ENCODE measurements at regions not wholly inside any gene's neighbourhood (a gene's known extent, or its start where the extent isn't known, plus 50 kb on each side); places are given as distances from the start of the nearest gene placed in this dataset.

- Histone ChIP-seq H2AK5ac (ENCODE audit: low read depth, low read length) (no peak overlapping the region), H2BK15ac (ENCODE audit: low read depth, low read length) (no peak overlapping the region), H3K9me3 (ENCODE audit: control insufficient read depth, insufficient read depth, low read length) (peaks cover 12% of the 10 kb centered on the region), H2BK20ac (ENCODE audit: low read depth, low read length) (no peak overlapping the region), H3K4me1 (ENCODE audit: control insufficient read depth, insufficient read depth, low read length) (no peaks in the 10 kb centered on the region), H4K8ac (ENCODE audit: low read depth in 2 of 2, low read length in 2 of 2) (no peak overlapping the region), H3K79me1 (ENCODE audit: low read depth in 1 of 2, low read length in 2 of 2) (no peaks in the 10 kb centered on the region), H3K27ac (ENCODE audit: insufficient read depth, low read length) (no peak overlapping the region), H3K4me3 (ENCODE audit: insufficient read depth, low read depth, low read length) (no peak overlapping the region), H2BK5ac (ENCODE audit: low read depth, low read length, poor library complexity, severe bottlenecking) (no peak overlapping the region), H2AK9ac (replicated peaks; ENCODE audit: low read depth, low read length, poor library complexity) (no peak overlapping the region), H4K5ac (ENCODE audit: low read depth, low read length) (no peak overlapping the region), H3K4me2 (ENCODE audit: low read depth, low read length) (no peak overlapping the region), H3K36me3 (ENCODE audit: control insufficient read depth, insufficient read depth, low read length) (no peaks in the 10 kb centered on the region), H3K9me1 (ENCODE audit: insufficient read depth, low read length) (no peaks in the 10 kb centered on the region), H2AFZ (replicated peaks; ENCODE audit: low read length, poor library complexity) (no peak overlapping the region), H2BK120ac (ENCODE audit: low read depth, low read length) (no peak overlapping the region), H3K9ac (ENCODE audit: low read depth, low read length) (no peak overlapping the region), H3K23ac (ENCODE audit: low read depth, low read length) (no peak overlapping the region), H3K4ac (ENCODE audit: low read depth, low read length) (no peak overlapping the region), H3K27me3 (ENCODE audit: control insufficient read depth, insufficient read depth, low read length) (no peaks in the 10 kb centered on the region), H3K14ac (replicated peaks; ENCODE audit: low read depth, low read length) (no peak overlapping the region), H4K20me1 (ENCODE audit: insufficient read depth, low read length) (no peaks in the 10 kb centered on the region), H3K18ac (ENCODE audit: low read depth, low read length) (no peak overlapping the region), H3K56ac (ENCODE audit: extremely low read depth, insufficient read depth, low read length) (no peak overlapping the region), H4K91ac (ENCODE audit: insufficient read depth, low read depth, low read length) (no peak overlapping the region)
- CTCF ChIA-PET, result interaction anchor here (0.6 kb wide), 1 partner anchor 506 kb away, joined by 3 read pairs; no protein-coding TSS in a partner anchor
- DNase-seq, result no peak
- ATAC-seq (ENCODE audit: low read depth), result no peak
- no TSS peak for BruUV-seq (replicated peaks)
- POLR2A ChIA-PET (ENCODE audit: unreplicated experiment), result no interaction called here
- in situ Hi-C loops (cut with MboI; ENCODE audit: low sequenced_read_pairs) (no loop called here), intact Hi-C loops (cut with micrococcal nuclease) (no loop called here), dilution Hi-C loops (cut with HindIII; ENCODE audit: low sequenced_read_pairs, unreplicated experiment) (no loop called here)
- TF ChIP-seq MAZ (IDR thresholded peaks at IDR 0.05; ENCODE audit: borderline replicate concordance, low read depth, low read length) (no peak), RFX5 (IDR thresholded peaks at IDR 0.05; ENCODE audit: low read depth, low read length) (no peak), BHLHE40 (IDR thresholded peaks at IDR 0.05; ENCODE audit: low read depth, low read length) (no peak), RAD21 (IDR thresholded peaks at IDR 0.05; ENCODE audit: low read length) (no peak), MAFK (IDR thresholded peaks at IDR 0.05; ENCODE audit: low read depth, low read length) (no peak), FOS (IDR thresholded peaks at IDR 0.05; ENCODE audit: low read depth, low read length) (no peak), CEBPB (IDR thresholded peaks at IDR 0.05; ENCODE audit: low read depth, low read length) (no peak)
- WGBS, 2 experiments (ENCODE audit: extremely low coverage in 2 of 2, insufficient read length in 1 of 2), result no CpG with 5 or more reads among the region's 2 CpGs
These were observed 128.7 kb upstream of the SLC10A2 start for GRCh38 chr13:103194871-103195270.

Data from IMR-90 (cell line).